ENCODE measurements at regions not wholly inside any gene's neighbourhood (a gene's known extent, or its start where the extent isn't known, plus 50 kb on each side); places are given as distances from the start of the nearest gene placed in this dataset.
"Not testable (repeated sequence)": the region's sequence is repeated elsewhere in the genome, so short reads cannot be mapped to it uniquely, and the experiment has no call there.

DNA sequence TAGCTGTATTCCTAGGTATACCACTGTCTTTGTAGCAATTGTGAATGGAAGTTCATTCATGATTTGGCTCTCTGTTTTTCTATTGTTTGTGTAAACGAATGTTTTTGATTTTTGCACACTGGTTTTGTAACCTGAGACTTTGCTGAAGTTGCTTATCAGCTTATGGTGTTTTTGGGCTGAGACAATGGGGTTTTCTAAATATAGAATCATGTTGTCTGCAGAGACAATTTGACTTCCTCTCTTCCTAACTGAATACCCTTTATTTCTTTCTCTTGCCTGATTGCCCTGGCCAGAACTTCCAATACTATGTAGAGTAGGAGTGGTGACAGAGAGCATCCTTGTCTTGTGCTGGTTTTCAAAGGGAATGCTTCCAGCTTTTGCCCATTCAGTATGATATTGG, 761.6 kb upstream of the NCAM2 start:
- DNase-seq, result not testable (repeated sequence)

DNA sequence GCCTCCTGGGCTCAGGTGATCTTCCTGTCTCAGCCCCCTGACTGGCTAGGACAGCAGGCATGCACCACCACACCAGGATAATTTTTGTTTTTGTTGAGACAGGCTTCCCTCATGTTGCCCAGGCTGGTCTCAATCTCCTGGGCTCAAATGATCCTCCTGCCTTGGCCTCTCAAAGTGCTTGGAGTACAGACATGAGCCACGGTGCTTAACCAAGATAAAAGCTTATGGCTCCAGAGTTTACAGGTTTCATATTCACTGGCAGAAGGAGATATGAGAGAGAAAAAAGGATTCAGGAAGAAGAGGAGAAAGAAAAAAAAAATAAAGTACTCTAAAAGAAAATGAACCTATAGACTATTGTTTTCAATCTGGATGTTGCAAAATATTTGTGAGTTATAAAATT, 748.8 kb upstream of the NCAM2 start:
- no peak for DNase-seq

GRCh38 chr21:20250337-20250736, 747.9 kb upstream of the NCAM2 start:
- DNase-seq, result no peak

DNA sequence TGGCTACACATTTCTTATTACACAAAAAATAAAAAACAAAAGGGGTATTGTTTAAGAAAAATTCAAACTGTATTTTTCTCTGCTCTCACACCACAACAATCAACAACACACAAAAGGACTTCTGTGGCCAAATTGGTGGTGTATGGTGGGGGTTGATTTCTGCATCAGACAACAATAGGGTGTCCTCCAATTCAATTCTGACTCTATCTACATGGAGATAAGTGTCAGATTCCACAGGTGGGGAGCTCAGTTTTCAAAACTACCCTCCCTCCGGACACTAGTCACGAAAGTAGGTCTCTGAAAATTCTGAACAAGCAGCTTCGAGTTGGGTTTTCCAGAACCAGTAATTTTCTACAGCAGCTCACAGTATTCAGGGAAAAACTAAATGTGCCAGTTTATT, 744.9 kb upstream of the NCAM2 start:
- DNase-seq, result no peak

DNA sequence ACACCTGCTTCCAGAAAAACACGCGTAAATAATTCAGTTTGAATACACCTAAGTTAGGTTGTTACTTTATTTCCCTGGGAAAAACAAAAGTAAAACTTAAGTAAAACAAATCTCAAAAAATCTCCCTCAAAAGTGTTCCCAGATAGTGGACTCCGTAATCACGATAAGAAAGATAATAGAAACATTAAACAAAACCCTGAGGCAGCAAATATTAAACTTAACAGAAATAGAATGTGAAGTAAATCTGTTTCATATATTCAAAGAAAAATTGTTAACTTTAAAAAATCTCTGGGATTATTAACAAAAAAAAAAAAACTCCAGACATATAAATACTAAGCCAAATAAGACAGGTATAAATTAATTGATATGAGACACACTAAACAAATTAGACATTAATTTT, 743.2 kb upstream of the NCAM2 start:
- no peak for DNase-seq

GRCh38 chr21:20257052-20257740, 741.0 kb upstream of the NCAM2 start:
- DNase-seq, result no peak

GRCh38 chr21:20258542-20258941, 739.7 kb upstream of the NCAM2 start:
- no peak for DNase-seq

GRCh38 chr21:20259031-20259867, 739.0 kb upstream of the NCAM2 start:
- no peak for DNase-seq

- no peak for DNase-seq
These were observed 738.1 kb upstream of the NCAM2 start for GRCh38 chr21:20260124-20260523.

DNA sequence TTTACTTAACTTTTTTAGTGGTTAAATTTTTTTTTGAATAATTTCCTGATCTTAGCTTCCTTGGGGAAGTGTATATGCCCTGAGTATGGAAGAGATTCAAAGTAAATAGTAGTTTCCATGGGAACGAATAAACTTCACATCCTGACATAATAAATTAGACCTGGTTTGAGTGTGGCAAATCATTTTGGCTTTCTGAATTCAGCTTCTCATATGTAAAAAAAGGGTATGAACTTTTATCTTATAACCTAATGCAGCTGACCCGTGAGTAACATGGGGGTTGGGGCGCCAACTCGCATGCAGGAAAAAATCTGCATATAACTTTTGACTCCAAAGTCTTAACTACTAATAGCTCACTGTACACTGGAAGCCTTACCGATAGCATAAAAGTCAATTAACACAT, 736.8 kb upstream of the NCAM2 start:
- no peak for DNase-seq

DNA sequence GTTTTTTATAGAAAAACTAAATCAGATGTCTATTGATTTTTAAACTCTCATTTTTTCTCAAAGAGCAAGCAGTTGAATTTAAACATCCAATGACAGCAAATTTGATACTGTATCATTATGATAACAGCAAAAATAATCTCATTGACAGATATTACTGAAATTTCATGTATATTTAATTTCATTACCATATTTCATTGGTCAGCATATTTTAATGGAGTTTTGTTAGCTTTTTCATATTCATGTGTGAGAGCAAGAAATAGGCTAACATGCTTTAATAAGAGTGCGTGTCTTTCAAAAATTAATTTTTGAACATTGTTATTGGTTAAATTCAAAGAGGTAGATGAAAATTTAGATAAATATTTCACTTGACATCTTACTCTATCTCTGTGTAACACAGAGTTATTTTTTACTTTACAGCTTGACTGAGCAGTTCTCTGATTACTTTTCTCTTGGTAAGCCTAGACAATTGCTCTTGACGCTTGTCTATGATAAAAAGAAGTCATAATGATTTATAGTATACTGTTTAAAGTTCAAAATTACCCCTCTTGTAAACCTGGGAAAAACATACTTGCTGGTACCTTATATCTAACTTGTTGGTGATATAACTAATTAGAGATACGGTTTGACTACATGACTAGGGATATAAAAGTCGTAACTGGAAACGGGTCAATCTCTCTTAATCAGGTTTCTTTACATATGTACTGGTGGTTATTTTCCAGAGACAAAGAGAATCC, 732.3 kb upstream of the NCAM2 start:
- no peak for DNase-seq

- no peak for DNase-seq
These were observed 731.8 kb upstream of the NCAM2 start for GRCh38 chr21:20266441-20266710.

DNA sequence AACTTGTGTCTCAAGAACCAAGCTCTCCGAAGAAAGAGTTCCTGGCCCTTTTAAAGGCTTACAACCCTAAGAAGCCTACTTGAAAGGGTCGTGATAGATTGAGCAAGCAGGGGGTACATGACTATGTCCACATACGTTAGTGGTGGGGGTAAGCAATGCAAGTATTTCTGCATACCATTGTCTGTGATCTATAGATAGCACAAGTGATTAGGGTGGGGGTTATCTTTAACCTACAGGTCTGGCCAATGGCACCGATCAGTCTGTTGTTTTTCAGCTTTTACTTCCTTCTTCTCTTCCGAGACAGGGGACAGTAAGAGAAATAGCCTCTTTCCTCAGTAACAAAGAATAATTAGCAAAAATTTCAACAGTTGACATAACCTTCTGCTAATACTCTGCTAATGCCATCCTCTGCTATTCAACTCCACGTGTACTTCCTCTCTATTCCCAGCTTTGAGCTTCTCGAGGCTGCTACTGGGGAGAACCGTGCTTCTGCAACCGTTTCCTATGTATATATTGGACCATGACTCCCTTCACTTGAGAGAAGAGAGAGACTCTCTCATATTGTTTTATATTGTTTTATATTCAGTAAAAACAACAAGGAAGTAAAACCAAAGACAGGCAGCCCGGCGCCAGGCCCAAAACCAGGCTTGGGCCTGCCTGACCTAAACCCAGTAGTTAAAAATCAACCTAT, 727.7 kb upstream of the NCAM2 start:
- no peak for DNase-seq

GRCh38 chr21:20272791-20273362, 725.3 kb upstream of the NCAM2 start:
- DNase-seq, result no peak

DNA sequence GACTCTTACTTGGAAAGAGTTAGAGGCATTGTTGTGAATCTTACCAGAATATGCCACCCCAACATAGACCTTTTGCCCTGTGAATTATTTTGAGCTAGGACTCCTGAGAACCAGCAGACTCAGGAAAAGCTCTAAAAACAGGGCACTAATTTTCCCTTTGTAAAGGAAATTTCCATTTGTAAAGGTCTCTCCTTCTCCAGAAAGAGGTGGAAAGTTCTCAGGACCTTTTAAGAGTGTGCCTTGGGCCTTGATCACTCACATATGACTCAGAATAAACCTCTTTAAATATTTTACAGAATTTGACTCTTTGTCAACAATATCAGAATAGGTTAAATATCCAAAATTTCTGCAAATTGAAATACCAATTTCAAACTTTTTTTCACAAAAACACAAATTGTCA, 721.8 kb upstream of the NCAM2 start:
- no peak for DNase-seq

GRCh38 chr21:20276954-20277353, 721.3 kb upstream of the NCAM2 start:
- no peak for DNase-seq

- no peak for DNase-seq
These were observed 714.4 kb upstream of the NCAM2 start for GRCh38 chr21:20283836-20284235.

DNA sequence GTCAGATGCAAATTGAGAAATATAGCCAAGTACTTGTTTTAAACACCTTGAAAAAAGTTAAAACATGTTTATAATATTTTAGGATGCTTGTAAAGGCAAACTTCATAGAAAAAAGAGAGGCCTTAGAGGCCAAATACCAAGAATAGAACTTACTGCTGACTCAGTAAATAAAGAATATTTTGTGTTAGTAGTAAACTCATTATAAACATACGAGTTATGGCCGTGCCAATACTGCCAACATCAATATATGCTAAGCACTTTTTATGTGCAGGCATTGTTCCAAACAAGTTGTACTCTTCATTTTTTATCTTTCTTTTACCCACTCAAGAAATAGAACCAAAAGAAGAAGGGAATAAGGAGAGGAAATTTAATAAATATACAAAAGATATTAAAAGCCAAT, 705.9 kb upstream of the NCAM2 start:
- no peak for DNase-seq

GRCh38 chr21:20292854-20293253, 705.4 kb upstream of the NCAM2 start:
- DNase-seq, result not testable (repeated sequence)

GRCh38 chr21:20301395-20301794, 696.8 kb upstream of the NCAM2 start:
- DNase-seq, result no peak

DNA sequence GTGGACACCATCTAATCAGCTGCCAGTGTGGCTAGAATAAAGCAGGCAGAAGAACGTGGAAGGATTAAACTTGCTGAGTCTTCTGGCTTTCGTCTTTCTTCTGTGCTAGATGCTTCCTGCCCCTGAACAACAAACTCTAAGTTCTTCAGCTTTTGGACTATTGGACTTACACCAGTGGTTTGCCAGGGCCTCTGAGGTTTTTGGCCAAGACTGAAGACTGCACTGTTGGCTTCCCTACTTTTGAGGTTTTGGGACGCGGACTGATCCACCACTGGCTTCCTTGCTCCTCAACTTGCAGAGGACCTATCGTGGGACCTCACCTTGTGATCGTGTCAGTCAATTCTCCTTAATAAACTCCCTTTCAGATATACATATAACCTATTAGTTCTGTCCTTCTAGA, 696.1 kb upstream of the NCAM2 start:
- no peak for DNase-seq

- no peak for DNase-seq
These were observed 691.4 kb upstream of the NCAM2 start for GRCh38 chr21:20306836-20307235.
